CD8-positive, alpha-beta memory T cell (primary cell): ENCODE measurements at regions not wholly inside any gene's neighbourhood (a gene's known extent, or its start where the extent isn't known, plus 50 kb on each side); places are given as distances from the start of the nearest gene placed in this dataset.

Experiments used
- CTCF ChIA-PET: fragments of 350-600 bp; sonication (Branson Sonifier 250); formaldehyde crosslinking; loops from one replicate; lab custom pipeline; 2021; ENCODE audit warnings: antibody characterized with exemption; lab: Charles Lee
- POLR2A ChIA-PET: fragments of 350-600 bp; sonication (Branson Sonifier 250); formaldehyde crosslinking; loops from one replicate; lab custom pipeline; 2021; ENCODE audit warnings: antibody characterized with exemption; lab: Charles Lee
- DNase-seq, 5 donors: peaks; one replicate each; pipeline versions ENCODE4 v3.0.0 to v3.0.0-alpha.2; 2020 to 2022; ENCODE audit warnings: mixed read lengths in 1 of 5
- H3K27ac ChIP-seq: one replicate; pipeline ENCODE4 v1.7.0; 2013; ENCODE audit warnings: low read depth, mild to moderate bottlenecking, low read length, moderate library complexity
- H3K27me3 ChIP-seq: 2 replicates; pipeline ENCODE4 v1.7.0; 2013; ENCODE audit warnings: low read length, mild to moderate bottlenecking; ENCODE audit not compliant: insufficient read depth, poor library complexity, severe bottlenecking
- H3K36me3 ChIP-seq: 2 replicates; pipeline ENCODE4 v1.7.0; 2013; ENCODE audit warnings: mild to moderate bottlenecking, low read length, moderate library complexity; ENCODE audit not compliant: insufficient read depth
- H3K4me1 ChIP-seq: 2 replicates; pipeline ENCODE4 v1.7.0; 2013; ENCODE audit warnings: mild to moderate bottlenecking, low read length, moderate library complexity; ENCODE audit not compliant: insufficient read depth
- H3K4me3 ChIP-seq: 2 replicates; pipeline ENCODE4 v1.7.0; 2013; ENCODE audit warnings: mild to moderate bottlenecking, low read length
- H3K9me3 ChIP-seq: 2 replicates; pipeline ENCODE4 v1.7.0; 2013; ENCODE audit warnings: mild to moderate bottlenecking, low read length
- H3K27ac Mint-ChIP-seq, 8 donors: one replicate each; pipeline ENCODE4 v1.8.0; 2020 to 2021; ENCODE audit warnings: mixed read lengths in 8 of 8, mild to moderate bottlenecking in 6 of 8, inconsistent platforms in 3 of 8, moderate library complexity in 3 of 8
- H3K27me3 Mint-ChIP-seq, 2 donors: one replicate each; pipeline ENCODE4 v1.8.0; 2020 to 2021; ENCODE audit warnings: mixed read lengths in 2 of 2, mild to moderate bottlenecking in 1 of 2, moderate library complexity in 1 of 2
- H3K36me3 Mint-ChIP-seq, 3 donors: one replicate each; pipeline ENCODE4 v1.8.0; 2020 to 2021; ENCODE audit warnings: mixed read lengths in 3 of 3, inconsistent platforms in 1 of 3, mild to moderate bottlenecking in 1 of 3
- H3K4me1 Mint-ChIP-seq, 3 donors: one replicate each; pipeline ENCODE4 v1.8.0; 2020 to 2021; ENCODE audit warnings: mixed read lengths in 3 of 3, inconsistent platforms in 1 of 3, mild to moderate bottlenecking in 1 of 3
- H3K4me3 Mint-ChIP-seq, 7 donors: one replicate each; pipeline ENCODE4 v1.8.0; 2020 to 2021; ENCODE audit warnings: mixed read lengths in 7 of 7, mild to moderate bottlenecking in 6 of 7, moderate library complexity in 4 of 7, inconsistent platforms in 2 of 7
- H3K9me3 Mint-ChIP-seq, 5 donors: one replicate each; pipeline ENCODE4 v1.8.0; 2020 to 2022; ENCODE audit warnings: mixed read lengths in 5 of 5, mild to moderate bottlenecking in 3 of 5, moderate library complexity in 2 of 5, inconsistent platforms in 1 of 5

GRCh38 chr11:22433094-22433455 is 94.9 kb downstream of the SLC17A6 start:
- Mint-ChIP-seq H3K4me1 (peaks cover 0 to 12% (median 8%) of the 10 kb centered on the region in 3 donors), H3K27me3 (peaks cover 6 to 25% of the 10 kb centered on the region in 2 donors), H3K9me3 (peaks cover 0 to 6% (median 1%) of the 10 kb centered on the region in 5 donors), H3K36me3 (no peaks in the 10 kb centered on the region), H3K27ac (no peak overlapping the region), H3K4me3 (peak overlapping the region in 1 of 7 donors; percentile 53)
- ChIA-PET POLR2A (no interaction called here), CTCF (no interaction called here)
- H3K36me3 ChIP-seq: no peaks in the 10 kb centered on the region
- no peaks in the 10 kb centered on the region for H3K9me3 ChIP-seq
- no peak for DNase-seq
- no peak overlapping the region for H3K27ac ChIP-seq
- H3K4me1 ChIP-seq: no peaks in the 10 kb centered on the region
- no peaks in the 10 kb centered on the region for H3K27me3 ChIP-seq
- H3K4me3 ChIP-seq: no peak overlapping the region

GRCh38 chr11:22432291-22433093 is 94.3 kb downstream of the SLC17A6 start:
- POLR2A ChIA-PET: no interaction called here
- H3K36me3 Mint-ChIP-seq: no peaks in the 10 kb centered on the region
- Histone ChIP-seq H3K27ac (no peak overlapping the region), H3K36me3 (no peaks in the 10 kb centered on the region), H3K27me3 (no peaks in the 10 kb centered on the region), H3K4me3 (no peak overlapping the region), H3K4me1 (no peaks in the 10 kb centered on the region), H3K9me3 (no peaks in the 10 kb centered on the region)
- peaks cover 6 to 25% of the 10 kb centered on the region in 2 donors for H3K27me3 Mint-ChIP-seq
- no peak for DNase-seq
- H3K9me3 Mint-ChIP-seq: peaks cover 0 to 8% (median 4%) of the 10 kb centered on the region in 5 donors
- no peak overlapping the region for H3K27ac Mint-ChIP-seq
- peaks cover 0 to 12% (median 8%) of the 10 kb centered on the region in 3 donors for H3K4me1 Mint-ChIP-seq
- H3K4me3 Mint-ChIP-seq: peak overlapping the region in 4 of 7 donors; percentile 13 to 53 (median 32)
- CTCF ChIA-PET: no interaction called here

GRCh38 chr11:22431106-22431505 is 92.9 kb downstream of the SLC17A6 start:
- H3K4me1 ChIP-seq: no peaks in the 10 kb centered on the region
- Mint-ChIP-seq H3K9me3 (peaks cover 0 to 8% (median 5%) of the 10 kb centered on the region in 5 donors), H3K27ac (no peak overlapping the region), H3K36me3 (no peaks in the 10 kb centered on the region), H3K4me3 (no peak overlapping the region), H3K4me1 (peaks cover 0 to 12% (median 8%) of the 10 kb centered on the region in 3 donors), H3K27me3 (peaks cover 6 to 25% of the 10 kb centered on the region in 2 donors)
- no peaks in the 10 kb centered on the region for H3K9me3 ChIP-seq
- H3K27ac ChIP-seq: no peak overlapping the region
- ChIA-PET POLR2A (no interaction called here), CTCF (no interaction called here)
- no peaks in the 10 kb centered on the region for H3K36me3 ChIP-seq
- no peaks in the 10 kb centered on the region for H3K27me3 ChIP-seq
- DNase-seq: no peak
- no peak overlapping the region for H3K4me3 ChIP-seq

- no peaks in the 10 kb centered on the region for H3K36me3 ChIP-seq
- DNase-seq: no peak
- H3K9me3 ChIP-seq: no peaks in the 10 kb centered on the region
- Mint-ChIP-seq H3K27me3 (peaks cover 6 to 25% of the 10 kb centered on the region in 2 donors), H3K4me1 (peaks cover 0 to 12% (median 8%) of the 10 kb centered on the region in 3 donors), H3K4me3 (no peak overlapping the region), H3K27ac (no peak overlapping the region), H3K36me3 (no peaks in the 10 kb centered on the region), H3K9me3 (peaks cover 0 to 8% (median 5%) of the 10 kb centered on the region in 5 donors)
- H3K4me3 ChIP-seq: no peak overlapping the region
- H3K27me3 ChIP-seq: no peaks in the 10 kb centered on the region
- H3K27ac ChIP-seq: no peak overlapping the region
- POLR2A ChIA-PET: no interaction called here
- no peaks in the 10 kb centered on the region for H3K4me1 ChIP-seq
- CTCF ChIA-PET: no interaction called here
Measured at GRCh38 chr11:22430639-22431038, 92.5 kb downstream of the SLC17A6 start.

GRCh38 chr11:22430141-22430541 is 92.0 kb downstream of the SLC17A6 start:
- no peaks in the 10 kb centered on the region for H3K9me3 ChIP-seq
- no peak for DNase-seq
- no peaks in the 10 kb centered on the region for H3K36me3 ChIP-seq
- Mint-ChIP-seq H3K36me3 (no peaks in the 10 kb centered on the region), H3K4me1 (peaks cover 0 to 12% (median 8%) of the 10 kb centered on the region in 3 donors), H3K4me3 (no peak overlapping the region), H3K27ac (no peak overlapping the region), H3K9me3 (peaks cover 0 to 8% (median 5%) of the 10 kb centered on the region in 5 donors), H3K27me3 (peaks cover 6 to 25% of the 10 kb centered on the region in 2 donors)
- no peaks in the 10 kb centered on the region for H3K27me3 ChIP-seq
- no peaks in the 10 kb centered on the region for H3K4me1 ChIP-seq
- ChIA-PET CTCF (no interaction called here), POLR2A (no interaction called here)
- no peak overlapping the region for H3K4me3 ChIP-seq
- H3K27ac ChIP-seq: no peak overlapping the region
